GM21529 (cell line): ENCODE measurements at regions not wholly inside any gene's neighbourhood (a gene's known extent, or its start where the extent isn't known, plus 50 kb on each side); places are given as distances from the start of the nearest gene placed in this dataset.
"Not testable (repeated sequence)": the region's sequence is repeated elsewhere in the genome, so short reads cannot be mapped to it uniquely, and the experiment has no call there.

Source experiments
- ATAC-seq: cut with Tn5 transposase; IDR thresholded peaks from one replicate; pipeline ENCODE4 v1.9.1; 2021; ENCODE audit not compliant: unreplicated experiment

DNA sequence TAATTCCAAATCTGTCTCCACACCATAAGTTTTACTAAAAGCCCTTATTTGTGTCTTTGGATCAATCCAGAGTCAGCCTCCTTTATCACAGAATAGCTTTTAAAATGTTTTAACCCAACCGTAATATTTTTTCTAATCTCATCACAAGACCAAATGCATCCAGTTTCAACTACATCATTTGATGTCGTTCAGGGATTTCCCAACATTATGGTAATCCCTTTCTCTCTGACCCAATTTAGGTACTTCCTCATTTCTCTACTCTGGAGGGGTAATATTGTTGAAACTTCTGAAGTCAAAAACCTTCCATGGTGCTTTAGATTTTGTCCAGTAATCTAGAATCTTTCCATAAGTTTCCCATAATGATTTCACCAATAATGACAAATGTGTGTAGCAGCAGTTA lies 596.8 kb downstream of the SOX5 start:
- ATAC-seq = no peak

DNA sequence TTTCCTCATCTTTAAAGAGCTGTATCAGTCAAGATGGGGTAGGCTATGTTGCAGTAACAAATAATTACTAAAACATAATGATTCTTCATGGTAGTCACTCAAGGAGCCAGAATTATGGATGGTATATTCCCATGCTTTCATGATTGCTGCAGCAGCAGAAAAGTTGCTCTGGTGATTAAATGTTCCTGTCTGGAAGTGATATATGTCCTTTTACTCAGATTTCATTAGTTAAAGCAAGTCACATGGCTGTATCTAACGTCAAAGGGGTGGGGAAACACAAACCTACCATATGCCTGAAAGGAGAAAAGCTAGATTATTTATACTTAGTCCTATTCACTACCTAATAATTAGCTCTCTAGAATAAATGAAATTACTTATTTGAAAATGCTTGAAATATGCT lies 594.7 kb downstream of the SOX5 start:
- no peak for ATAC-seq

DNA sequence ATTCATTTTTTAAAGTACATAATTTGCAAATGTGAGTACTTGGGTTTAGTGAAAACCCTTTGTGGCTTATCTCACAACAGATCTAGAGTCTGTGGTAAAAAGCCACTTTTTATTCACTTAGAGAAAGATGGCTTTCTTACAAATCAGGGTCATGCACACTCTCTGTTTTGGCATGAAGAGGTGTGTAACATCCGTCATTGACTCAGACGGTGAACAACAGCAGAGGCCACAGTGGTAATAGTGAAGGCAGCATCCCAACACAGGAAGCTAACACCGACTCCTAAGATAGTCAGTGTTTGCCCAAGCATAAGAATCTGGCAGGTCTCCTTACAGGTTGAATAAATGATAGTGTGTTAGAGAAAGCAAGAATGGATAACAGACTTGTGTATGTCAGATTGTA lies 593.0 kb downstream of the SOX5 start:
- ATAC-seq = no peak

DNA sequence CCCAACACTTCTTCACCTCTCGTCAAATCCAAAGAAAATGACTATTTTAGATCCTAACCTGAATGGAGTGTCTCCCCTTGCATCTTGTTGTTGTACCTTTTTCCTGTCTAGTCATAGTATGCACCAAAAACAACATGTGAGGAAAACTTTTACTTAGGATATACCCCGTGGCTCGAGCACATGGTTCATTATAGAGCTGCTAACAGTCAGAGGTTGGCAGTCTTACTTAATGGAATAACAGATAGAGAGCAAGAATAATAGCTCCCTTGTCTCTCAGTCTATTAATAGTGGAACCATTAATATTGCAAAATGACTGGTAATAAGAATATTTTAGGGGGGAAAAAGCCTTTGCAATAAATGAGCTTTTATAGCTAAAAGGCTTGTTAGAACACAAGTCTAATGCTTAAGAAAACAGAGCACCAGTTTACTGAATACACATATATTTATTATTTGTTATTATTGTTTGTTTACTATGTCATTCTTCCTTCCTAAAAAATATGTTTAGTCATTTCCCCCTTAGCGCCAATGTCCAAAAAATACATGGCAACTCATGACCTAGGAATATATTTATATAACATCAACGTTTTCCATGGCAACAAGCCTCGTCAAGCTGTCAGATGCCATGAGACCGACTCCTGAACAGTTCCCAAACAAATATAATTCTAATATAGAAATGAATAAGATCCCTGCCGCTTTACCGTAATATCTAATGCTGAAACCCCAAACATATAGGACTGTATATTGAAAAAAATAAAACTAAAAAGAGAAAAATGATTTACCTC lies 592.4 kb downstream of the SOX5 start:
- ATAC-seq = no peak

DNA sequence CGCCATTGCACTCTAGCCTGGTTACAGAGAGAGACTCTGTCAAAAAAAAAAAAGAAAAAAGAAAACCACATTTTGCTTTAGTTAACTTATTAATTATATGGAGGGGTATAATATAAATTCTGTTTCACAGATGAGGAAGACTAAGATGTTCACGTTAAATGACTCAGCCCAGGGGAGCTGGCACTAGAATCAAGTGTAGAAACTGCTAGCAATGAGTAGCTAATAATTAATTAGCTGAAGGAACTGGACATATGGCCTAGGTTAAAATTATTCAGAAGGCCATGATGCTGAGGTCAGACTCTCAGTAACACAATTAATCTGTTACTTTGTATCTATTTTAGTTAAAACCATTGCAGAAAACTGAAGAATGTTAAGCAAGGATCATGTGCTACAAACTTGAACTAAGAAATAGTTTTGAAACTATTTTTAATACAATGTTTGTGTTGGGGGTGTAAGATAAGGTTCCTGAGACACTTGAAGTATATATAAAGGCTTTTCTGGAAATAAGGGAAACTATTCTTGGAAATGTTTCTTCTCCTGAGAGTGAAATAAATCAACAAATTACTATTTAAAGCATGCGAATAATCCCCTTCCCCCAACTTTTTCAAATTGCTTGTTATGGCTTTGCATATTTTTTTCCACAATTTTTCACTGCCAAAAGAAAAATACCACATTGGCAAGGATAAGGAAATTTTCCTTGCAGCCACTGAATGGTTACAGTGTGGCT lies 589.3 kb downstream of the SOX5 start:
- ATAC-seq = no peak

DNA sequence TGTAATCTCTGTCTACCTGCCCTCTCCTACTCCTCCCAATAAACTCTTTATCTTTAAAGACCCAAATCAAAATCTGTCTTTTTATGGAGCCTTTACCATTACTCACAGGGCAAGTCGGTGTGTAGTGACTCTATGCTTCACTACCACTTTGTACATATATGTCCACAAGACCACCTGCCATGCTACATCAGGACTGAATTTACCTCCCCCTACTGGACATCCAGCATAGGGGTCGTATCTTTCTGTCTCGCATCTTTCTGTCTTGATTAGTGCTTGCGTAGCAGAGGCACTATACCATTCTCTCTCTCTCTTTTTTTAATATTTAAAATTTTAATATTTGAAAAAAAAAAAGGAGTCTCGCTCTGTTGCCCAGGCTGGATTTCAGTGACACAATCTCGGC lies 587.5 kb downstream of the SOX5 start:
- no peak for ATAC-seq

DNA sequence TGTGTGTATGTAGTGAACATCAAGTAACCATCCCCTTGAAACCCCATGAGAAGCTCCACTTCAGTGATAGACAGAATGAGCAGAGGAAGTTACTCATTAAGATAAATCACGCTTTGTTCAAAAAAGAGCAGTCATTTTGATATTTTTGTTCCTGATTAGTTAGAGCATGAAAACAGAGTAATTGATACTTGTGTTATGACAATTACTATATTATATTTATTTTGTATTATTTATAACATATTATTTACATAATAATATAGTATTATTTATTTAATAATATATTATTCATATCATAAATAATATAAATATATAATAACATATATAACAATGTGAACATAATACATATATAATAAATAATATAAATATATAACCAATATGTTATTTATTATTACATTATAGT lies 580.9 kb downstream of the SOX5 start:
- no peak for ATAC-seq

DNA sequence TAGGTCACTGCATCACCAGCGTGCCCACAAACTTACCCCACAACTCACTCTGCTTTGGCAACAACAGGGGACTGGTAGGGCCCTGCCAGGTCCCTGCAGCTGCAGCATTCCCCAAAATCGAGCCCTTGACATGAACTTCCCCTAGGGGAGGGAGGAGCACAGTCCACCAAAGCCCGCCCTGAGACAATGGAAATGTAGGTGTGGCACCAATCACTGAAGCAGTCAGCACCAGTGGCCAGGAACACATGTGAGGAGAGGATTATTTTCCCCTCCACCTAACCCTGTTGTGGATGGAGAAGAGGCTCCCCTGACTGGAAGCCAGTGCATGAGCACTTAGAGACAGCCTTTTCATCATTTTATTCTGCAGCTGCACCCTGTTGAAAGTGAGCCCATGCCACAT lies 573.8 kb downstream of the SOX5 start:
- ATAC-seq = no peak

DNA sequence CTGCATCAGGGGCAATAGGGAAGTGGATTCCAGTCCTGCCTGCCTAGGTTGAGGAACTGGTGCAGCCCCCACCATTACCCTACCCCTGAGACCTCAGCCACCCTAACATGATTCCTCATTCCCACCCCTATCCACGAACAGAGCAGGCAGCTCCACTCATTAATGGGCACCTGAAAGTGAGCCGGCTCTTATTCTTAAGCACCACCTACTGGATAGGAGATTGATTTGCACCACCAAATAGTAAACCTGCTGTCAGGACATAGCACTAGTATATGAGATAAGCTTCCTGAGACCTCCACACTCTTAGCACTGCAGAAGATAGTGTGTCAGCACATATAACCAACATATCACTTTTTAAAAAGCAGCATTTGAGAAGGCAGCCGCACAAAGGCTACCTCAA lies 573.2 kb downstream of the SOX5 start:
- no peak for ATAC-seq

DNA sequence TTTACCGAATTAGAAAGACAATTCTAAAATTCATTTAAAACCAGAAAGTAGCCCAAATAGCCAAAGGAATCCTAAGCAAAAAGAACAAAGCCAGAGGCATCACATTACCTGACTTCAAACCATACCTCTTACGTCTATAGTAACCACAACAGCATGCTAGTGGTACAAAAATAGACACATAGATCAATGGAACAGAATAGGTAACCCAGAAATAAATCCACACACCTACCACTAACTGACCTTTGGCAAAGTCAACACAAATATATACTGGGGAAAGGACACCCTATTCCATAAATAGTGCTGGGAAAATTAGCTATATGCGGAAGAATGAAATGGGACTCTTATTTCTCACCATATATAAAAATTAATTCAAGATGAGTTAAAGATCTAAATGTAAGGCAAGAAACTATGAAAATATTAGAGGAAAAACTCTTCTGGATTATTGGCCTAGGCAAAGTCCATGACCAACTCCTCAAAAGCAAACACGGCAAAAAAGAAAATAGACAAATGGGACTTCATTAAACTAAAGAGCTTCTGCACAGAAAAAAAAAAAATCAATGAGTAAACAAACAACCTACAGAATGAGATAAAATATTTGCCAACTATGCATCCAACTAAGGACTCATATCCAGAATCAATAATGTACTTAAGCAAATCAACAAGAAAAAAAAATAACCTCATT lies 568.9 kb downstream of the SOX5 start:
- ATAC-seq = no peak

DNA sequence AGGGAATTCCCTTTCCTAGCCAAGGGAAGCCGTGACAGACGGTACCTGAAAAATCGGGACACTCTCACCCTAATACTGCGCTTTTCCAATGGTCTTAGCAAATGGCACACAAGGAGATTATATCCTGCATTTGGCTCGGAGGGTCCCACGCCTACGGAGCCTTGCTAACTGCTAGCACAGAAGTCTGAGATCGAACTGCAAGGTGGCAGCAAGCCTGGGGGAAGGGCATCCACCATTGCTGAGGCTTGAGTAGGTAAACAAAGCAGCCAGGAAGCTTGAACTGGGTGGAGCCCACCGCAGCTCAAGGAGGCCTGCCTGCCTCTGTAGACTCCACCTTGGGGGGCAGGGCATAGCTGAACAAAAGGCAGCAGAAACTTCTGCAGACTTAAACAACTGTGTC lies 560.6 kb downstream of the SOX5 start:
- not testable (repeated sequence) for ATAC-seq

DNA sequence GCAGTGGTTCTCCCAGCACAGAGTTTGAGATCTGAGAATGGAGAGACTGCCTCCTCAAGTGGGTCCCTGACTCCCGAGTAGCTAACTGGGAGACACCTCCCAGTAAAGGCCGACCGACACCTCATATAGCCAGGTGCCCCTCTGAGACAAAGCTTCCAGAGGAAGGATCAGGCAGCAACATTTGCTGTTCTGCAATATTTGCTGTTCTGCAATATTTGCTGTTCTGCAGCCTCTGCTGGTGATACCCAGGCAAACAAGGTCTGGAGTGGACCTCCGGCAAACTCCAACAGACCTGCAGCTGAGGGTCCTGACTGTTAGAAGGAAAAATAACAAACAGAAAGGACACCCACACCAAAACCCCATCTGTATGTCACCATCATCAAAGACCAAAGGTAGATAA lies 560.2 kb downstream of the SOX5 start:
- ATAC-seq = not testable (repeated sequence)

DNA sequence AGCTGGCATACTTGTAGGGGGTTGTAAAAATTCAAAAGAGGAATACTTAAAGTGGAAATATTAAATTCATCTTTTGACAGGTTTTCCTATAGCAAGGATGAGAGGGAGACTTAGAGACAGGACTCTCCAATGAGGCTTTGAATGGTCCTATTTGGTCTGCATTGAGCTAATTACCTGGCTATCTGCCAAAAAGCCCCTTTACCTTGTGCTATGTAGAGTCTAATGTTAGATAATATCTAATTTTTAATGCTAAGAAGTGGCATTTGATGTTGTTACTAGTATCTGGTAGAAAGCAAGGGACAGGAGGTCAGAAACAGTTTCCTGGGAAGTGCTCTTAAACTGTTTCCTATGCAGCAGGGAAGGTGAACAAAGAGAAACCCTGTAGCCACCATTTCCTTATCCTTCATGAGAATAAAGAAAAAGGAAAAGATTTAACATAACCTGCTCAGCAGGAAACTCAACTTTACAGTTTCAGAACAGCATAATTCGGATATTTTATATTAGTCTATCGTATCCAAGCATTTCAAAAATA lies 550.0 kb downstream of the SOX5 start:
- no peak for ATAC-seq

DNA sequence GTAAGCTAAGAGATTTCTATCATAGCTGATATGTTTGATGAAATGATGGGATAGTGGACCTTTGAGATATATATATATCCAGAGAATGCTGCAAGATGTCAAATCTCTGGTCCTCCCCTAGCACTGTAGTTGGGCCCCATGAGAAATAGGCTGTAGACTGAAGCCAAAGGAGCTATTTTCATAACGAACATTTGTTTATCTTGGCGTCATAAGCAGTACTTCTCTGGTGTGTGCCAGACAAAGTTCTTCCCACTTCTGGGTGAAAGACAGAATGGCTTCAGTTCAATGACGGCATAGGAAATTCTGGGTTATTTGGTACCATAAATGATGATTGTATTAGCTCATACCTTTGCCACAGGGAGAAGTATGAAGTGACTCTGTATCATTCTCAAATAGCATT lies 534.3 kb downstream of the SOX5 start:
- ATAC-seq = no peak

DNA sequence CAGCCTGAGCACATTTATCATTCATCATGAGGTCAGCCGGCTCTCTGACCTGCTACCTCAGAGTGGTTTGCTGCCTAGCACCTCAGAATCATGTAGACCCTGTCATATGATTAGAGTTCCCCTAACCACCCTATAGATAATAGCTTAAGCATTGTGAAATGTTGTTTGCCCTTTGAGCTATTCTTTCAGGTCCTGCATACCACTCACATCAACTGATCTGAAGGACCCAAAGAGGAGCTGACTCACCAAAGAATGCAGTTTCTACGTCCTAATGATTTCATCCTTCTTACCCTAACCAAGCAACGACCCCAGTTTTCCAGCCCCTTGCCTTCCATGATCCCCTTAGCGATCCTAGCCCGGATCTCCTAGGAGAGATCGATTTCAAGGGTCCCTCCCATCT lies 527.9 kb downstream of the SOX5 start:
- no peak for ATAC-seq

DNA sequence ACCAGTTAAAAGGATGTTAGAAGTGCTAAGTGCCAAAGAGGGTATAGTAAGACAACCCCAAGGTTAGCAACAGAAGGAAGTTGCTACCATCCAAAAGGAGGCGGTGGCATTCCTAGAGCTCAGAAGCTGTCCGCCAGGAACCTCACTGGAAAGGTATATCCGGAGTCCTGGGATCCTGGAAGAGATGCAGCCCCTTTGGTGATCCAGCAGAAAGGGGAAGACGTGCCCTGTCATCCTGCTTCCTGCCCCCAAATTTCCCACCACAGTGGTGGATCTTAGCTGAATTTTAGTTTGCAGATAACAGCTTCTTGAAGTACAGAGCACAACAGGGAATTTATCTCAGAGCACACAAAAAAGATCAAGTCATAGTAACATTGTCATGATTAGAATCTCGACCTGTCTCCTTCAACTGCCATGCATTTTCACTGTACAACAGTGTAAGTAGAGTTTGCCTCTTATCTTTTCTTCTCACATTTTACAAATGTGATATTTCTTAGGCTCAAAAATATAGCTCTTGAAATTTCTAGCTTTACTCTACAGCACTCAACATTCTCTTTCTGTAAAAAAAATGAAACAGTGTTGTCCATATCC lies 526.3 kb downstream of the SOX5 start:
- ATAC-seq = no peak

DNA sequence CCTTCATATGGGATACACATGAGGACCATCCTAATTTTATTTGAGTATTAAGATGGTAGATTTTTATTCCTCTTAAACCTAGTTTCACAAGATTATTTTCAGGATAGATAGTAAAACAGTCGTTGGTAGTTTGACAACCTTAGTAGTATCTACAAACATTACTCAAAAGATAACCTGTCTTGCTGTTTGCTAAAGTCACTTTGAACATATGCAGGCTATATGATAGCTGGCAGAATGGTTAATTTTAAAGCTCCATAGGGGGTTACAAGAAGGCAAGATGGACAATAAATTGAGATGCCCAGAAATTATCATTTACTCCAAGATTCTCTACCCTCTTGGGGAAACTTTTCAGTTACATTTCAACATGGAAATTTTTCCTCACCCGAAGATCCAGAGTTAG lies 525.7 kb downstream of the SOX5 start:
- ATAC-seq = no peak

DNA sequence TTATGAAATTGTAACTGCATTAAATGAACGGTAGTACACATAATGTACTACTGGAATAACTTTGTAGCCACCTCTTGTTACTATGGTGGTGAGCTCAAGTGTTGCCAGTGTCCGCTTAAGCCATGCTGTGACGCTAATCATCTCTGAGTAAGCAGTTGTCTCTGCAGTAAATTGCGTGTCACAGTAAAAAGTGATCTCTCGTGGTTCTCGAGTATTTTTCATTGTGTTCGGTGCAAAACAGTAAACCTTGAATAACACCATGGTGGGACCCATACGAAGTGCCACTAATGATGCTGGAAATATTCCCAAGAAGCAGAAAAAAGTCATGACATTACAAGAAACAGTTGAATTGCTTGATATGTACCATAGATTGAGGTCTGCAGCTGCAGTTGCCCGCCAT lies 524.8 kb downstream of the SOX5 start:
- ATAC-seq = no peak

DNA sequence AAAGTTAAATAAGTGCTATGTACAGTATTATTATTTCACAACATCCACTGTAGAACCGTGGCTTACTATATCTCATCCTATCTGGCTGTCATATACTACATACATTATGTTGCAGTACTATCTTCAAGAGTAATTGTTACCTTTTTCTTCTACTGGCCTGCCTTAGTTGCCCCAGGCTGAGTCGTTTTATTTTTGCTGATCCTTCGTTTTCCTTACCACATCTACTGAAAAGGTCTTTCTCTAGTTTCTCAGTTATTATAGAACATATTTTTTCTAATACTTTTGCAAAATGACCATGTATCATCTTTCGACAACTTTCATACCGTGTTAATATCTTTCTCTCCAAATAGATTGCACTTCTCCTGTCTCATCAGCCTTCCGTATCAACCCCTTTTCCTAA lies 523.1 kb downstream of the SOX5 start:
- ATAC-seq = no peak

DNA sequence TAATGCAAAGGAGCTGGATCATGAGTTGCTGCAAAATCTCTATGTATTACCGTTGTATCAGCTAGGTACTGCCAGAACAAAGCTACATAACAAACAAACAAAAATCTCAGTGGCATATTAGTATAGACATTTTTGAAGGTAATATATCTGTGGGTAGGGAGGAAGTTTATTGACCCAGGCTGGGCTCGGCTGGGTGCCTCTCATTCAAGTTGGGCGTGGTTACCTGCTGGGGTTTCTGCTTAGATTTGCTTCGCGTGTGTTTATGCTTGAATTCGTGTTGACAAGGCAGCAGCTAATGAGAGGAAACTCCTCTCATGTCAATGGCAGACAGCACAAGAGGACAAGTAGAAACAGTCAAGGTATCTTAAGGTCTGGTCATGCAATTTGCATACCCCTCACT lies 520.7 kb downstream of the SOX5 start:
- no peak for ATAC-seq

DNA sequence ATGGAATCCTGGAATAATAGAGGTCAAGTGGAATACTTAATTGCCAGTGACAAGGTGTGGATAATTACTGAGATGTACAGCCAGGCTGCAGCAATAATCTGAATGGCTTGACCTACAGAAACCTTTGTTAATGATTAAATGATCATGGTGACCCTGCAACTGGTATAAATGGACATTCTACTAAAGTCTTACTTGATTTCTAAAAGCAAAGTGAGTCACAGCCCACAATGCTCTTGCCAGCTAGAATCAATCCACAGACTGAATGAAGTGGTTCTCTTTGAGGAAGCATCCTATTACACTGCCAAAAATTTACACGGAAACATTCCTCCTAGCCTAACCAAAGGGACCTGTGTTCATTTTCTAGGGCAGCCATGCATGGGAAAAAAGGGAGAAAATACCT lies 518.5 kb downstream of the SOX5 start:
- ATAC-seq = no peak

DNA sequence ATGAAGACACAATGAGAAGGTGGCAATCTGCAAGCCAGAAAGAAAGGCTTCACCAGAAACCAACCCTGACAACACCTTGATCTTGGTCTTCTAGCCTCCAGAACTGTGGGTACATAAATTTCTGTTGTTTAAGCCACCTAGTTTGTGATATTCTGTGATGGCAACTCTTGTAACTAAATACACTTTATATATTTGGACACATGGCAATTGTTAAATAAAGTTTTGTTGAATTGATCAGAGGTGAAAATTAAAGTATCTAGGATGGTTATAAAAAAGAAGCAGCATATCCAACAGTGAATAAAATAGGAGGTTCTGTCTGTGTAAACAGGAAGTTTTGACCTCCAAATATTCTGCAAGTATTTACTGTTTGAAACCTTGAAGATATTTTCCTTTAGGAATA lies 516.3 kb downstream of the SOX5 start:
- no peak for ATAC-seq
